ENCODE measurements at regions not wholly inside any gene's neighbourhood (a gene's known extent, or its start where the extent isn't known, plus 50 kb on each side); places are given as distances from the start of the nearest gene placed in this dataset.
A peak's percentile ranks its signal among the peaks of the same experiment; 100 is the strongest.

- no peak for DNase-seq (ENCODE audit: low read depth)
Observed at GRCh38 chr20:34163307-34163706, 51.3 kb upstream of the EIF2S2 start.

- no peak for DNase-seq (ENCODE audit: low read depth)
Observed at GRCh38 chr20:34164381-34164984, 52.4 kb upstream of the EIF2S2 start.

GRCh38 chr20:34165018-34165619, 53.1 kb upstream of the EIF2S2 start:
- no peak for DNase-seq (ENCODE audit: low read depth)

- no peak for DNase-seq (ENCODE audit: low read depth)
Observed at GRCh38 chr20:34171640-34172039, 59.6 kb upstream of the EIF2S2 start.

GRCh38 chr20:34172926-34173325, 60.9 kb upstream of the EIF2S2 start:
- DNase-seq (ENCODE audit: low read depth): no peak

GRCh38 chr20:34175079-34175478, 63.0 kb upstream of the EIF2S2 start:
- no peak for DNase-seq (ENCODE audit: low read depth)

- no peak for DNase-seq (ENCODE audit: low read depth)
Observed at GRCh38 chr20:34175879-34176278, 63.8 kb upstream of the EIF2S2 start.

GRCh38 chr20:34177052-34177451, 64.2 kb upstream of the ASIP start:
- DNase-seq (ENCODE audit: low read depth): no peak

GRCh38 chr20:34179637-34180360, 61.4 kb upstream of the ASIP start:
- no peak for DNase-seq (ENCODE audit: low read depth)

GRCh38 chr20:34180460-34181120, 60.6 kb upstream of the ASIP start:
- DNase-seq (ENCODE audit: low read depth): no peak

- DNase-seq (ENCODE audit: low read depth): no peak
Observed at GRCh38 chr20:34181484-34181883, 59.7 kb upstream of the ASIP start.

- DNase-seq (ENCODE audit: low read depth): peak; percentile 62
Observed at GRCh38 chr20:34185766-34186620, 55.2 kb upstream of the ASIP start.

GRCh38 chr20:34189572-34190163, 51.6 kb upstream of the ASIP start:
- no peak for DNase-seq (ENCODE audit: low read depth)

GRCh38 chr20:34190262-34190661, 51.0 kb upstream of the ASIP start:
- no peak for DNase-seq (ENCODE audit: low read depth)

GRCh38 chr20:34190679-34191090, 50.5 kb upstream of the ASIP start:
- DNase-seq (ENCODE audit: low read depth): peak; percentile 74
